ENCODE measurements at regions not wholly inside any gene's neighbourhood (a gene's known extent, or its start where the extent isn't known, plus 50 kb on each side); places are given as distances from the start of the nearest gene placed in this dataset.

- TF ChIP-seq, protein P1, sequence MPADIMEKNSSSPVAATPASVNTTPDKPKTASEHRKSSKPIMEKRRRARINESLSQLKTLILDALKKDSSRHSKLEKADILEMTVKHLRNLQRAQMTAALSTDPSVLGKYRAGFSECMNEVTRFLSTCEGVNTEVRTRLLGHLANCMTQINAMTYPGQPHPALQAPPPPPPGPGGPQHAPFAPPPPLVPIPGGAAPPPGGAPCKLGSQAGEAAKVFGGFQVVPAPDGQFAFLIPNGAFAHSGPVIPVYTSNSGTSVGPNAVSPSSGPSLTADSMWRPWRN (IDR thresholded peaks at IDR 0.05; ENCODE audit: low read depth), result no peak
- TF ChIP-seq POLR2AphosphoS5 (IDR thresholded peaks at IDR 0.05; ENCODE audit: control insufficient read depth, insufficient read depth, low read depth, low read length) (no peak), RFX5 (IDR thresholded peaks at IDR 0.05; ENCODE audit: low read depth, low read length) (no peak), E4F1 (CRISPR knock-in tag; IDR thresholded peaks at IDR 0.05; ENCODE audit: borderline replicate concordance) (no peak), ZNF57 (CRISPR knock-in tag; IDR thresholded peaks at IDR 0.05) (no peak), RBM25 (IDR thresholded peaks at IDR 0.05; ENCODE audit: low read depth, low read length, severe bottlenecking) (no peak), ZNF175 (CRISPR knock-in tag; IDR thresholded peaks at IDR 0.05; ENCODE audit: low read depth) (no peak), EZH2 (IDR thresholded peaks at IDR 0.05; ENCODE audit: borderline replicate concordance, low read depth, low read length) (no peak), SP2 (IDR thresholded peaks at IDR 0.05; ENCODE audit: extremely low read depth, low read depth, low read length, poor library complexity, severe bottlenecking) (no peak), TRIM24 (IDR thresholded peaks at IDR 0.05) (no peak)
- TF ChIP-seq, protein P2, sequence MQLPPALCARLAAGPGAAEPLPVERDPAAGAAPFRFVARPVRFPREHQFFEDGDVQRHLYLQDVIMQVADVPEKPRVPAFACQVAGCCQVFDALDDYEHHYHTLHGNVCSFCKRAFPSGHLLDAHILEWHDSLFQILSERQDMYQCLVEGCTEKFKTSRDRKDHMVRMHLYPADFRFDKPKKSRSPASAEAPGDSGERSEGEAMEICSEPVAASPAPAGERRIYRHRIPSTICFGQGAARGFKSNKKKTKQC (CRISPR knock-in tag; IDR thresholded peaks at IDR 0.05), result no peak
Measured at GRCh38 chr9:13744261-13744901, 464.9 kb upstream of the MPDZ start.

Data from K562 (cell line).